K562 (cell line): ENCODE measurements at regions not wholly inside any gene's neighbourhood (a gene's known extent, or its start where the extent isn't known, plus 50 kb on each side); places are given as distances from the start of the nearest gene placed in this dataset.

Source experiments
- ATAC-seq: fragments of 200-7000 bp; cut with Tn5 transposase; 3 replicates; pipeline ENCODE4 v1.9.1; 2020; ENCODE audit warnings: moderate library complexity
- BruUV-seq: library from RNA; stranded (reverse); fragments of 400-500 nt; replicated peaks from 2 replicates; lab custom pipeline; 2021; lab: Mats Ljungman, UMichigan
- CTCF ChIA-PET: fragments of 300-600 bp; formaldehyde crosslinking; extraction: SDS; loops from one replicate; lab custom pipeline; 2021; ENCODE audit warnings: low intra/inter-chr PET ratio; lab: Yijun Ruan, JAX
- POLR2A ChIA-PET: fragments of 300-600, 350-650 bp; sonication (Branson Sonifier 250); formaldehyde crosslinking; extraction: SDS; loops from one replicate; lab custom pipeline; 2021; ENCODE audit warnings: antibody characterized with exemption, inconsistent platforms; lab: Yijun Ruan, JAX
- DNase-seq, 4 experiments: peaks; one replicate each; pipeline versions ENCODE4 v3.0.0 to v3.0.0-alpha.2; 2011 to 2018; ENCODE audit warnings: low spot score in 3 of 4, mixed read lengths in 3 of 4; ENCODE audit errors: extremely low read depth in 1 of 4
- FAIRE-seq: peaks from 2 replicates; lab custom pipeline; 2011; peaks lifted over from hg19 to GRCh38; lab: Jason Lieb, UNC
- H2AFZ ChIP-seq: 2 replicates; pipeline ENCODE4 v1.6.0; 2011; ENCODE audit warnings: low read depth, low read length, control low read depth, inconsistent platforms
- H3K27ac ChIP-seq: fragments of 200-600 bp; 3 replicates; pipeline ENCODE4 v1.8.0; 2011; ENCODE audit warnings: low read depth, mild to moderate bottlenecking, control low read depth, inconsistent platforms, low read length, moderate library complexity, mixed read lengths; ENCODE audit errors: extremely low read depth
- H3K27me3 ChIP-seq, 2 experiments: fragments of 300-600 bp in 1 of 2; 2 replicates in 1 of 2; 3 replicates in 1 of 2; pipeline versions ENCODE4 v1.6.0 to v1.8.0; 2011; ENCODE audit warnings: inconsistent platforms in 2 of 2, low read length in 2 of 2, mild to moderate bottlenecking in 1 of 2, mixed read lengths in 1 of 2, moderate library complexity in 1 of 2; ENCODE audit not compliant: control insufficient read depth in 2 of 2, insufficient read depth in 2 of 2
- H3K36me3 ChIP-seq: fragments of 300-600 bp; 3 replicates; pipeline ENCODE4 v1.8.0; 2011; ENCODE audit warnings: mild to moderate bottlenecking, low read length, inconsistent platforms; ENCODE audit not compliant: control insufficient read depth, insufficient read depth
- H3K4me1 ChIP-seq, 2 experiments: fragments of 200-600 bp in 1 of 2; replicated peaks in 1 of 2; 2 replicates in 1 of 2; 3 replicates in 1 of 2; pipeline versions ENCODE4 v1.5.1 to v1.8.0; 2011; ENCODE audit warnings: inconsistent platforms in 2 of 2, low read length in 2 of 2, mild to moderate bottlenecking in 1 of 2, mixed read lengths in 1 of 2, moderate library complexity in 1 of 2; ENCODE audit not compliant: control insufficient read depth in 2 of 2, insufficient read depth in 2 of 2
- H3K4me2 ChIP-seq: 2 replicates; pipeline ENCODE4 v1.6.1; 2011; ENCODE audit warnings: low read length, control low read depth, inconsistent platforms, mixed read lengths; ENCODE audit not compliant: insufficient read depth
- H3K4me3 ChIP-seq: fragments of 200-600 bp; sonication (generic), shearing (Covaris generic); 2 replicates; pipeline ENCODE4 v1.5.1; 2016; ENCODE audit warnings: control low read depth, inconsistent platforms
- H3K79me2 ChIP-seq: fragments of 200-600 bp; 3 replicates; pipeline ENCODE4 v1.8.0; 2011; ENCODE audit warnings: low read length, inconsistent platforms; ENCODE audit not compliant: control insufficient read depth, insufficient read depth
- H3K9ac ChIP-seq, 2 experiments: 2 replicates each; pipeline versions ENCODE4 v1.6.0 to v1.6.1; 2011; ENCODE audit warnings: low read depth in 2 of 2, low read length in 2 of 2, control low read depth in 1 of 2, inconsistent platforms in 1 of 2, mild to moderate bottlenecking in 1 of 2, mixed read lengths in 1 of 2; ENCODE audit not compliant: insufficient read depth in 1 of 2
- H3K9me1 ChIP-seq: one replicate; pipeline ENCODE4 v1.6.0; 2011; ENCODE audit warnings: inconsistent platforms, mild to moderate bottlenecking, low read length, moderate library complexity; ENCODE audit not compliant: control insufficient read depth, insufficient read depth
- H3K9me3 ChIP-seq: replicated peaks from 2 replicates; pipeline ENCODE4 v1.5.1; 2011; ENCODE audit warnings: low read depth, low read length, inconsistent platforms; ENCODE audit not compliant: control insufficient read depth, insufficient read depth
- H4K20me1 ChIP-seq: replicated peaks from 2 replicates; pipeline ENCODE4 v1.6.1; 2011; ENCODE audit warnings: low read length, inconsistent platforms, mixed read lengths; ENCODE audit not compliant: control insufficient read depth, insufficient read depth
- DACH1 ChIP-seq: fragments of 450-650 bp; IDR thresholded peaks from 2 replicates; pipeline ENCODE4 v1.6.1; 2018; ENCODE audit not compliant: partially characterized antibody
- JUN ChIP-seq, 2 experiments: sonication (generic) in 1 of 2; formaldehyde crosslinking in 1 of 2; IDR thresholded peaks; 2 replicates each; pipeline versions ENCODE4 v1.6.1 to v1.8.0; 2012 to 2022; ENCODE audit warnings: borderline replicate concordance in 2 of 2, mild to moderate bottlenecking in 2 of 2, improper control_type of control experiment in 1 of 2, low read depth in 1 of 2, low read length in 1 of 2, missing genetic modification reagents in 1 of 2
- RBFOX2 ChIP-seq: fragments of 200-400 bp; formaldehyde crosslinking; IDR thresholded peaks from 2 replicates; pipeline ENCODE4 v1.6.1; 2017; ENCODE audit warnings: low read depth, mild to moderate bottlenecking, low read length, moderate library complexity
- RFX5 ChIP-seq: IDR thresholded peaks from 2 replicates; pipeline ENCODE4 v1.6.1; 2011; ENCODE audit warnings: low read depth, mild to moderate bottlenecking, improper control_type of control experiment, low read length
- RFX7 ChIP-seq: fragments of 250-450 bp; sonication (Bioruptor Pico); IDR thresholded peaks from 2 replicates; pipeline ENCODE4 v1.5.1; 2021; ENCODE audit warnings: mild to moderate bottlenecking
- SNIP1 ChIP-seq: fragments of 450-650 bp; IDR thresholded peaks from 2 replicates; pipeline ENCODE4 v1.7.1; 2017; ENCODE audit warnings: low read depth, mild to moderate bottlenecking
- ZNF24 ChIP-seq: fragments of 450-650 bp; IDR thresholded peaks from 2 replicates; pipeline ENCODE4 v1.6.1; 2016
- ZNF280B ChIP-seq: fragments of 250-450 bp; sonication (Bioruptor Pico); IDR thresholded peaks from 2 replicates; pipeline ENCODE4 v1.5.1; 2021; ENCODE audit warnings: mild to moderate bottlenecking
- WGBS: fragments of 100-300 bp; shearing (Covaris generic); methylation state at CpG from one replicate; pipeline ENCODE4 v1.1.6; 2016; ENCODE audit warnings: low coverage, mixed read lengths; ENCODE audit not compliant: insufficient coverage; ENCODE audit errors: missing lambda C conversion rate; 5-methylcytosine and 5-hydroxymethylcytosine counted together
- in situ Hi-C: fragments of 300-500 bp; cut with MboI; formaldehyde crosslinking; loops from 4 replicates; pipeline ENCODE4 v1.15.0; 2018; ENCODE audit warnings: inconsistent platforms, mixed read lengths
- intact Hi-C: fragments of 100-400 bp; cut with micrococcal nuclease; formaldehyde crosslinking; loops from 2 replicates; pipeline ENCODE4 v1.14.2; 2022
- TF ChIP-seq, protein P1 (sequence below): IDR thresholded peaks from 3 replicates; pipeline ENCODE4 v1.6.1; 2011; ENCODE audit warnings: borderline replicate concordance, mild to moderate bottlenecking, moderate library complexity; ENCODE audit not compliant: insufficient read length; ENCODE audit errors: extremely low read depth

DNA sequence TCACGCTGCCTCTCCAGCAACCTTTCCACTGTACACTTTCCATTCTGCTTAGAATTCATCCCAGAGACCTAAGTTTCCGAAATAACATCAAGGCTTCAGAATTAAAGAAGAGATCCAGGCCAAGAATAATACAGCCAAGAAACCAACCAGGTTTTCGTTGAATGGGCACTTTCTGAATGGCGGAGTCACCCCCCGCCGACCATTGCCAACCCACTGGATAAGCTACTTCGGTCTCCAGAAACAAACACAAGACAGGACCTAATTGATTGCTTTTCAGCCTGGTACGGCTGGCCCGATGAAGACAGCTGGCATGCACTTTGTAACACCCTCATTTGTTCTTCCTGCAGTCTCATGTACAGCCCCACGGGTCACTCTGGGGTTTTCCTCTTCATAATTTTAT is 308.1 kb upstream of the ZFHX3 start:
- Histone ChIP-seq H3K79me2 (no peaks in the 10 kb centered on the region), H3K36me3 (no peaks in the 10 kb centered on the region), H3K4me1 (no peaks in the 10 kb centered on the region), H3K9me1 (no peaks in the 10 kb centered on the region), H3K27me3 (peaks cover 7 to 32% of the 10 kb centered on the region in 2 experiments; a peak in 3 of 5 replicates), H4K20me1 (no peaks in the 10 kb centered on the region), H3K4me2 (no peak overlapping the region), H3K4me3 (no peak overlapping the region), H3K27ac (no peak overlapping the region), H3K9ac (no peak overlapping the region), H3K9me3 (no peaks in the 10 kb centered on the region), H2AFZ (no peak overlapping the region)
- DNase-seq, result no peak
- no peak for FAIRE-seq
- ChIA-PET POLR2A (interaction anchor here (1.7 kb wide), 1 partner anchor 9 kb away, joined by 3 read pairs; no protein-coding TSS in a partner anchor), CTCF (no interaction called here)
- WGBS, result under 1% methylated on average over 10 of the region's 10 CpGs
- BruUV-seq, result no TSS peak
- no peak for ATAC-seq
- TF ChIP-seq RBFOX2, result no peak
- no peak for TF ChIP-seq ZNF24
- no peak for TF ChIP-seq SNIP1
- TF ChIP-seq ZNF280B, result no peak
- no peak for TF ChIP-seq RFX7
- no peak for TF ChIP-seq DACH1
- no peak for TF ChIP-seq JUN (IDR thresholded peaks at IDR 0.05; ENCODE audit: borderline replicate concordance, low read depth, low read length)
- no peak for TF ChIP-seq JUN (CRISPR knock-in tag; IDR thresholded peaks at IDR 0.05; ENCODE audit: borderline replicate concordance)
- TF ChIP-seq, protein P1, sequence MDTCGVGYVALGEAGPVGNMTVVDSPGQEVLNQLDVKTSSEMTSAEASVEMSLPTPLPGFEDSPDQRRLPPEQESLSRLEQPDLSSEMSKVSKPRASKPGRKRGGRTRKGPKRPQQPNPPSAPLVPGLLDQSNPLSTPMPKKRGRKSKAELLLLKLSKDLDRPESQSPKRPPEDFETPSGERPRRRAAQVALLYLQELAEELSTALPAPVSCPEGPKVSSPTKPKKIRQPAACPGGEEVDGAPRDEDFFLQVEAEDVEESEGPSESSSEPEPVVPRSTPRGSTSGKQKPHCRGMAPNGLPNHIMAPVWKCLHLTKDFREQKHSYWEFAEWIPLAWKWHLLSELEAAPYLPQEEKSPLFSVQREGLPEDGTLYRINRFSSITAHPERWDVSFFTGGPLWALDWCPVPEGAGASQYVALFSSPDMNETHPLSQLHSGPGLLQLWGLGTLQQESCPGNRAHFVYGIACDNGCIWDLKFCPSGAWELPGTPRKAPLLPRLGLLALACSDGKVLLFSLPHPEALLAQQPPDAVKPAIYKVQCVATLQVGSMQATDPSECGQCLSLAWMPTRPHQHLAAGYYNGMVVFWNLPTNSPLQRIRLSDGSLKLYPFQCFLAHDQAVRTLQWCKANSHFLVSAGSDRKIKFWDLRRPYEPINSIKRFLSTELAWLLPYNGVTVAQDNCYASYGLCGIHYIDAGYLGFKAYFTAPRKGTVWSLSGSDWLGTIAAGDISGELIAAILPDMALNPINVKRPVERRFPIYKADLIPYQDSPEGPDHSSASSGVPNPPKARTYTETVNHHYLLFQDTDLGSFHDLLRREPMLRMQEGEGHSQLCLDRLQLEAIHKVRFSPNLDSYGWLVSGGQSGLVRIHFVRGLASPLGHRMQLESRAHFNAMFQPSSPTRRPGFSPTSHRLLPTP, result no peak
- no peak for TF ChIP-seq RFX5
- intact Hi-C loops (no loop called here), in situ Hi-C loops (no loop called here)
